Endothelial cell (in vitro differentiated cells): ENCODE measurements at regions not wholly inside any gene's neighbourhood (a gene's known extent, or its start where the extent isn't known, plus 50 kb on each side); places are given as distances from the start of the nearest gene placed in this dataset.

ENCODE experiments used
- DNase-seq: peaks from one replicate; pipeline ENCODE4 v3.0.0; 2021; ENCODE audit warnings: low spot score
- H3K27ac Mint-ChIP-seq: one replicate; pipeline ENCODE4 v1.8.0; 2021; ENCODE audit warnings: mixed read lengths, inconsistent platforms; ENCODE audit not compliant: unreplicated experiment
- H3K27me3 Mint-ChIP-seq: one replicate; pipeline ENCODE4 v1.8.0; 2021; ENCODE audit warnings: mild to moderate bottlenecking, moderate library complexity, mixed read lengths, inconsistent platforms; ENCODE audit not compliant: unreplicated experiment
- H3K36me3 Mint-ChIP-seq: one replicate; pipeline ENCODE4 v1.8.0; 2021; ENCODE audit warnings: mild to moderate bottlenecking, low read depth, mixed read lengths, inconsistent platforms; ENCODE audit not compliant: unreplicated experiment
- H3K4me1 Mint-ChIP-seq: one replicate; pipeline ENCODE4 v1.8.0; 2021; ENCODE audit warnings: mild to moderate bottlenecking, mixed read lengths, inconsistent platforms; ENCODE audit not compliant: unreplicated experiment
- H3K4me3 Mint-ChIP-seq: one replicate; pipeline ENCODE4 v1.8.0; 2021; ENCODE audit warnings: mild to moderate bottlenecking, mixed read lengths, inconsistent platforms; ENCODE audit not compliant: unreplicated experiment
- H3K9me3 Mint-ChIP-seq: one replicate; pipeline ENCODE4 v1.8.0; 2021; ENCODE audit warnings: mixed read lengths, inconsistent platforms; ENCODE audit not compliant: unreplicated experiment
- TF ChIP-seq, protein P1 (sequence below): fragments of 200-600 bp; sonication (generic); IDR thresholded peaks from one replicate; pipeline ENCODE4 v1.5.0; 2021; ENCODE audit warnings: antibody characterized with exemption; ENCODE audit not compliant: unreplicated experiment

DNA sequence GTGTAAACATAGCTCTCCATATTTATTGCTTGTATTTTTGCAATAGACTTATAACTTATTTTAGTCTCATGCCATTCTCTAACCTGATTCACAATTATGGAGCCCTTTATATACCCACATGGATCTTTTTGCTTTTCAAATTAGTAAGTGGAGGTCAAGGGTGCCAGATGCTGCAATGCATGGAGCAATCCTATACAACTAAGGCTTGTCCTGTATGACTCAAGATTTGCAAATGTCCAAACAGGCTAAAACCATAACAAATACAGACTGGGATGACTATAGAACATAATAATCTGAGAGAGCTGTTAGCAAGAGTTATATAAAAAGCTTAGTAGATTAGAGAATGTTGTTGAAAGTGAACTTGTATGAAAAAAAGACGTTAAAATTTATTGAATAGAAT is 690.4 kb upstream of the NRXN1 start:
- no peak overlapping the region for H3K27ac Mint-ChIP-seq
- H3K9me3 Mint-ChIP-seq = no peaks in the 10 kb centered on the region
- TF ChIP-seq, protein P1, sequence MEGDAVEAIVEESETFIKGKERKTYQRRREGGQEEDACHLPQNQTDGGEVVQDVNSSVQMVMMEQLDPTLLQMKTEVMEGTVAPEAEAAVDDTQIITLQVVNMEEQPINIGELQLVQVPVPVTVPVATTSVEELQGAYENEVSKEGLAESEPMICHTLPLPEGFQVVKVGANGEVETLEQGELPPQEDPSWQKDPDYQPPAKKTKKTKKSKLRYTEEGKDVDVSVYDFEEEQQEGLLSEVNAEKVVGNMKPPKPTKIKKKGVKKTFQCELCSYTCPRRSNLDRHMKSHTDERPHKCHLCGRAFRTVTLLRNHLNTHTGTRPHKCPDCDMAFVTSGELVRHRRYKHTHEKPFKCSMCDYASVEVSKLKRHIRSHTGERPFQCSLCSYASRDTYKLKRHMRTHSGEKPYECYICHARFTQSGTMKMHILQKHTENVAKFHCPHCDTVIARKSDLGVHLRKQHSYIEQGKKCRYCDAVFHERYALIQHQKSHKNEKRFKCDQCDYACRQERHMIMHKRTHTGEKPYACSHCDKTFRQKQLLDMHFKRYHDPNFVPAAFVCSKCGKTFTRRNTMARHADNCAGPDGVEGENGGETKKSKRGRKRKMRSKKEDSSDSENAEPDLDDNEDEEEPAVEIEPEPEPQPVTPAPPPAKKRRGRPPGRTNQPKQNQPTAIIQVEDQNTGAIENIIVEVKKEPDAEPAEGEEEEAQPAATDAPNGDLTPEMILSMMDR = no peak
- H3K27me3 Mint-ChIP-seq = peaks cover 1% of the 10 kb centered on the region
- no peaks in the 10 kb centered on the region for H3K4me1 Mint-ChIP-seq
- DNase-seq = no peak
- no peak overlapping the region for H3K4me3 Mint-ChIP-seq
- no peaks in the 10 kb centered on the region for H3K36me3 Mint-ChIP-seq

DNA sequence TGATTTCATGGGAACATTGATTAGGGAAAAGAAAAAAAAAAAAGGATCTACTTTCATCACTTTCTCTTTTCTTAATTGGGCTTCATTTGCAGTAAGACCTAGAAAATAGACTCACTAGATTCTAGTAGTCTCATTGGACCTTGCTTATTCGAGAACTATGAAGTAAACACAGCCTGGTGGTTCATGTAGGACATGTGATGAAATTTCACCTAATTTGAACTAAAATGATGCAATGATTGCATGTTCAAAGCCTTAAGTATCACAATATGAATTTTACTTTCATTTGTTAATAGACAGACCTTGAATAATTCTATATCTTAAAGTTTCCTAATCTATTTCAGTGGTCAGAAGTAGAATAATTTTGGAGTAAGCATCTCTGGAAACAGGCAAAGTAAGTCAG is 688.9 kb upstream of the NRXN1 start:
- Mint-ChIP-seq H3K27me3 (peaks cover 1% of the 10 kb centered on the region), H3K4me3 (no peak overlapping the region), H3K4me1 (no peaks in the 10 kb centered on the region), H3K36me3 (no peaks in the 10 kb centered on the region), H3K27ac (no peak overlapping the region), H3K9me3 (no peaks in the 10 kb centered on the region)
- no peak for DNase-seq
- TF ChIP-seq, protein P1 = no peak

DNA sequence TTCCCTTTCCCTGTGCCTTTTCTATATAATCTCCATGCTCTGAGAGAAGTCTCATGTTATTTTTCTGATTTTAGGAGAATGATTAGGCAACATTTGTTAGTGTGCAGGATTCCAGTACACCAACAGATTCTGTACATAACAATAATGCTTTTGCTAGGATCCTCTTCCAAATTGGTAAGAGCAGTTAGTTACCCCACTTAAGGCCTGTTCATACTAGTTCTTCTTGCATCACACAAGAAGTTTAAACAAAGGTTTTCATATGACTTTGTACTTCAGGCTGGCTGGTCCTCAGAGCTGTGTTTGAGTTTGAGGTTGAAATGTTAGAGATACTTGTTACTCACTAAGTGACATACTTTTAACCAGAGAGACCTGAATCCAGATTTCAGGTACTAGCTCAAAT is 686.9 kb upstream of the NRXN1 start:
- Mint-ChIP-seq H3K27ac (no peak overlapping the region), H3K4me1 (no peaks in the 10 kb centered on the region), H3K4me3 (no peak overlapping the region), H3K27me3 (peaks cover 1% of the 10 kb centered on the region), H3K9me3 (no peaks in the 10 kb centered on the region), H3K36me3 (no peaks in the 10 kb centered on the region)
- no peak for DNase-seq
- TF ChIP-seq, protein P1 = no peak

DNA sequence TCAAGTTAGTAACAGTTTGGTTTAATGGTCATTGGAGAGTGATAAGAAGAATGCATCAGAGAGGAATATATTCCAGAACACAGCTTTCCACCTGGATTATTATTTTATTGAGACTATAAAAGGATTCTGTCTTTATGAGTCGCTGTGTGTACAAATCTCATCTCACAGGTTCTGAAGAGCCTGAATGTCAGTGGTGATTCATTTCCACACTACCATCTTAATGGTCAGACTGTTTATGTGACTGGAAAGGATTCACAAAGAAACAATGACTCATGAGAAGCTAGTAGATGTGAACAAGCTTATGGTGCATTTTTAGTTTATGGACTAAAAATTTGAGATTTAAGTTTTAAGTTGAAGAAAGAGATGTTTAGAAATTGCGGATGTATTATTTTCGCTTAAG is 685.4 kb upstream of the NRXN1 start:
- no peak for DNase-seq
- H3K9me3 Mint-ChIP-seq = no peaks in the 10 kb centered on the region
- H3K27ac Mint-ChIP-seq = no peak overlapping the region
- H3K27me3 Mint-ChIP-seq = peaks cover 1% of the 10 kb centered on the region
- no peaks in the 10 kb centered on the region for H3K36me3 Mint-ChIP-seq
- H3K4me3 Mint-ChIP-seq = no peak overlapping the region
- TF ChIP-seq, protein P1 = no peak
- H3K4me1 Mint-ChIP-seq = no peaks in the 10 kb centered on the region

DNA sequence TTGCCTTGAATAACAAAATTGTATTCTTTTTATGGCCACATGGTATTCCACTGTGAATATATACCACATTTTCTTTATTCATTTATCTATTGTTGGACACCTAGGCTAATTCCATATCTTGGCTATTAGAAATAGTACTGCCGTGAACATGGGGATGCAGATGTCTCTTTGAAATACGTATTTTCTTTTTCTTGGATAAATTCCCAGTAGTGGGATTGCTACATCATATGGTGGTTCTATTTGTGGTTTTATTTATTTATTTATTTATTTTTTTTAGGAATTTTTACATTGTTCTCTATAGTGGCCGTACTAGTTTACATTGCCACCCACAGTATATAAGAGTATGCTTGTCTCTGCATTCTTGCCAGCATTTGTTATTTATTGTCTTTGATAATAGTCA is 679.8 kb upstream of the NRXN1 start:
- TF ChIP-seq, protein P1 = no peak
- Mint-ChIP-seq H3K4me1 (no peaks in the 10 kb centered on the region), H3K9me3 (no peaks in the 10 kb centered on the region), H3K27me3 (no peaks in the 10 kb centered on the region), H3K4me3 (no peak overlapping the region), H3K36me3 (no peaks in the 10 kb centered on the region), H3K27ac (no peak overlapping the region)
- DNase-seq = no peak
